ENCODE measurements at regions not wholly inside any gene's neighbourhood (a gene's known extent, or its start where the extent isn't known, plus 50 kb on each side); places are given as distances from the start of the nearest gene placed in this dataset.
"Not testable (repeated sequence)": the region's sequence is repeated elsewhere in the genome, so short reads cannot be mapped to it uniquely, and the experiment has no call there.

DNA sequence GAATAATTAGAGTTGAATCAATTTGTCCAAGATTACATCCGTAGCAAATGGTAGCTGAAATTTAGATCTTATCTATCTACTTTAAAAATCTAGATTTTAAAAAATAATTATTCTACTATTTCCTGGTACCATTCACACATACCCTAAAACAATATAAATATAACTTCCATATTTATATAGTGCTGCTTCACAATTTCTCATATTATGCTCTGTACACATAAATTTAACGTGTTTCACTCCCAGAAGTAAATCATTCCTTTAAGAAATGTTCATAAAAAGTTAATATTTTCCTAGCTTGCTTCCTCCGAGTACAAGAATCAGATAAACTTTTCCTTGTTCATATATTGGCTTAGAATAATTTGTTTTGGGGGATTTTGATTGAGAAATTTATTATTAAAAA is 857.0 kb upstream of the SPRY2 start:
- Histone ChIP-seq H3K4me3 (no peak overlapping the region), H3K27me3 (no peaks in the 10 kb centered on the region), H3K27ac (no peak overlapping the region), H3K9me3 (no peaks in the 10 kb centered on the region), H3K4me1 (no peaks in the 10 kb centered on the region), H3K36me3 (no peaks in the 10 kb centered on the region)
- DNase-seq (ENCODE audit: low spot score), result no peak
- TF ChIP-seq, protein P1, sequence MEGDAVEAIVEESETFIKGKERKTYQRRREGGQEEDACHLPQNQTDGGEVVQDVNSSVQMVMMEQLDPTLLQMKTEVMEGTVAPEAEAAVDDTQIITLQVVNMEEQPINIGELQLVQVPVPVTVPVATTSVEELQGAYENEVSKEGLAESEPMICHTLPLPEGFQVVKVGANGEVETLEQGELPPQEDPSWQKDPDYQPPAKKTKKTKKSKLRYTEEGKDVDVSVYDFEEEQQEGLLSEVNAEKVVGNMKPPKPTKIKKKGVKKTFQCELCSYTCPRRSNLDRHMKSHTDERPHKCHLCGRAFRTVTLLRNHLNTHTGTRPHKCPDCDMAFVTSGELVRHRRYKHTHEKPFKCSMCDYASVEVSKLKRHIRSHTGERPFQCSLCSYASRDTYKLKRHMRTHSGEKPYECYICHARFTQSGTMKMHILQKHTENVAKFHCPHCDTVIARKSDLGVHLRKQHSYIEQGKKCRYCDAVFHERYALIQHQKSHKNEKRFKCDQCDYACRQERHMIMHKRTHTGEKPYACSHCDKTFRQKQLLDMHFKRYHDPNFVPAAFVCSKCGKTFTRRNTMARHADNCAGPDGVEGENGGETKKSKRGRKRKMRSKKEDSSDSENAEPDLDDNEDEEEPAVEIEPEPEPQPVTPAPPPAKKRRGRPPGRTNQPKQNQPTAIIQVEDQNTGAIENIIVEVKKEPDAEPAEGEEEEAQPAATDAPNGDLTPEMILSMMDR (IDR thresholded peaks at IDR 0.05), result no peak

DNA sequence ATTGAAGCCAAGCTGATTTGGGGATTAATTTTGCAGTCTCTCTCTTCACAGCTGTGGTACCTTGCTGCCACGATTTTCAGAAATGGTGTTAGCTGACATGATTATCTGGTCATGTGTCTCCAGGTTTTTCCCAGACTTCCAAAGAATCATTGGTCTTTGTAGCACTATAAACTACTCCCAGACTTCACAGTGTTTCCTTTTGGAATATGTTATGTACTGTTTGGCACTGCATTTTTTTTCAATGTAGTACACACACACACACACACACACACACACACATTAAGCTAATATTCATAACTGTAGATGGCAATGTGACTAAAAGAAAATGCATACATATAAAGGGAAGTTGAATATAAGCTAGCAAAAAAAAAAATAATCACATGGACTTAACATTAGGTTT is 856.6 kb upstream of the SPRY2 start:
- Histone ChIP-seq H3K27me3 (no peaks in the 10 kb centered on the region), H3K4me1 (no peaks in the 10 kb centered on the region), H3K36me3 (no peaks in the 10 kb centered on the region), H3K27ac (no peak overlapping the region), H3K9me3 (no peaks in the 10 kb centered on the region), H3K4me3 (no peak overlapping the region)
- no peak for DNase-seq (ENCODE audit: low spot score)
- TF ChIP-seq, protein P1 (IDR thresholded peaks at IDR 0.05), result no peak

DNA sequence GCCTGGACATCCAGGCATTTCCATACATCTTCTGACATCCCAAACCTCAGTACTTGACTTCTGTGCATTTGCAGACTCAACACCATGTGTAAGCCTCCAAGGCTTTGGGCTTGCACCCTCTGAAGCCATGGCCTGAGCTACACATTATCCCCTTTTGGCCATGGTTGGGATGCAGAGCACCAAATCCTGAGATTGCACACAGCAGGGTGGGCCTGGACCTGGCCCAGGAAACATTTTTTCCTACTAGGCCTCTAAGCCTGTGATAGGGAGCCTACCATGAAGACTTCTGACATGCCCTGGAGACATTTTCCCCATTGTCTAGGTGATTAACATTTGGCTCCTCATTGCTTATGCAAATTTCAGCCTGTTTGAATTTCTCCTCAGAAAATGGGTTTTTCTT is 853.4 kb upstream of the SPRY2 start:
- TF ChIP-seq, protein P1 (IDR thresholded peaks at IDR 0.05), result no peak
- no peaks in the 10 kb centered on the region for H3K27me3 ChIP-seq
- H3K4me1 ChIP-seq, result no peaks in the 10 kb centered on the region
- DNase-seq (ENCODE audit: low spot score), result no peak
- H3K36me3 ChIP-seq, result no peaks in the 10 kb centered on the region
- H3K27ac ChIP-seq, result no peak overlapping the region
- no peak overlapping the region for H3K4me3 ChIP-seq
- H3K9me3 ChIP-seq, result no peaks in the 10 kb centered on the region

DNA sequence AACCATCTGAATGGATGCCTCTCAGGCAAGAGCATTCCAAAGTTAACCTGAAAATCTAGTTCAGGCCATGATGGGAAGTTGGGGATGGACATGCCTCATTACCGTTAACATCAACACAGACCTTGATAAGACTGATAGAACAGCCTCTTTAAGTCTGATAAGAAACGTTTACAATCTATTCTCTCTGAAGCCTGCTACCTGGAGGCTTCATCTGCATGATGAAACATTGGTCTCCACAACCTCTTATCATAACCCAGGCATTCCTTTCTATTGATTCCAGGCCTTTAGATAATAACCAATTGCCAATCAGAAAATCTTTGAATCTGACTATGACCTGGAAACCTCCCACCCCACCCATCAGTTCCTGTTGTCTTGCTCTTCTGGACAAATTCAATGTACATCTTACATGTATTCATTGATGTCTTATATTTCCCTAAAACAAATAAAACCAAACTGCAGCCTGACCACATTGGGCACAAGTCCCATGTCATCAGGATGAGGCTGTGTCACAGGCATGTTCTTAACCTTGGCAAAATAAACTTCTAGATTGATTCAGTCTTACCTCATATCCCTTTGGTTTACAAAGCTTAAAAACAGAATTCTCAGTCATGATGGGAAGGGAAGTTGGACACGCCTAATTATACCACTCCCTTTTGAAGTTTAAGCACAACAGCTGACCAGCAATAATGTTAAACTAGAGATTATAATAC is 843.8 kb upstream of the SPRY2 start:
- no peaks in the 10 kb centered on the region for H3K4me1 ChIP-seq
- TF ChIP-seq, protein P1 (IDR thresholded peaks at IDR 0.05), result no peak
- no peaks in the 10 kb centered on the region for H3K9me3 ChIP-seq
- no peaks in the 10 kb centered on the region for H3K36me3 ChIP-seq
- H3K4me3 ChIP-seq, result no peak overlapping the region
- DNase-seq (ENCODE audit: low spot score), result no peak
- no peaks in the 10 kb centered on the region for H3K27me3 ChIP-seq
- no peak overlapping the region for H3K27ac ChIP-seq

DNA sequence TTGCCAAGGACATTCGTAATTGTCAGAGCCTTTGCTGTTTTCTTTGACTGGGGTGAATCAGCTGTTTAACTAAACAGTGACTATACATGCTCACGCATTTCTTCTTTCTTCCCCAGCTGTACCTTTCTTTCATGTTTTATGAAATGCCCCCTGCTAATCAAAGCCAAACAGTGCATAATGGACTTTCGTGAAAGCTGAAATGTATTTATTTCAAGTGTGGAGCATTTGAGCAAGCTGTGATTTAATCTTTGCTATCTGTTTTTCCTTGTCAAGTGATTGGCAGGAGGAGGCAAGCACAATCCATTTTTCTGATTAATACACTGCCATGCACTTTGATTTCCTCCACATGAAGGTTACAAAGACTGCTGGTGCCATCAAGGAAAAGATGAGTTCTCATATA is 831.7 kb upstream of the SPRY2 start:
- Histone ChIP-seq H3K27ac (no peak overlapping the region), H3K4me3 (no peak overlapping the region), H3K36me3 (no peaks in the 10 kb centered on the region), H3K9me3 (no peaks in the 10 kb centered on the region), H3K4me1 (no peaks in the 10 kb centered on the region), H3K27me3 (no peaks in the 10 kb centered on the region)
- TF ChIP-seq, protein P1 (IDR thresholded peaks at IDR 0.05), result no peak
- no peak for DNase-seq (ENCODE audit: low spot score)

DNA sequence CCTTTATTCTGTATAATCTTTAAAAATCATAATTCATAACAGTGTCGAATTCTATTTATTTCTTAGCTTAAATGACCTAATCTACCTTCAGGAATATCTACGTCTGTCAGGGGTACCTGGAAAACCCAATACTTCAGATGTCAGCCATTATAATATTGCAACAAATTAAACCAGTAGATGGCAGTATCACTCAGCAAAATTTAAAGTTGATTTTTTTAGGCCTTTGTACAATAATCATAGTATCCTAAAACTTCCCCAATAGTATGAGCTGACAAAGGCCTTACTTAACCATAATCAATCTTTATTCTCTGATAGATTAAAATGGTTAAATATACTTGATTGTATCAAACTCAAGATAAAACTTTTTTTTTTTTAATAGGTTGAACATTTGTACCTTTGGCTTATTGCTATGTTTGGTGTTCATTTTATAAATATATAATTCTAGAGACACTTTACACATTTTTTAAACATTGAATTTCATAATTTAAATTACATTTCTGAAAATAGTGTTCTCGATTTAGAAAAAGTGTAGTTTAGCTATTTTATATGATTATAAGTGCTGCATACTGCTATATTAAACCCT is 830.2 kb upstream of the SPRY2 start:
- Histone ChIP-seq H3K27me3 (no peaks in the 10 kb centered on the region), H3K4me1 (no peaks in the 10 kb centered on the region), H3K9me3 (no peaks in the 10 kb centered on the region), H3K36me3 (no peaks in the 10 kb centered on the region), H3K27ac (no peak overlapping the region), H3K4me3 (no peak overlapping the region)
- TF ChIP-seq, protein P1 (IDR thresholded peaks at IDR 0.05), result peak in 1 of 2 donors; percentile 62
- DNase-seq (ENCODE audit: low spot score), result no peak

DNA sequence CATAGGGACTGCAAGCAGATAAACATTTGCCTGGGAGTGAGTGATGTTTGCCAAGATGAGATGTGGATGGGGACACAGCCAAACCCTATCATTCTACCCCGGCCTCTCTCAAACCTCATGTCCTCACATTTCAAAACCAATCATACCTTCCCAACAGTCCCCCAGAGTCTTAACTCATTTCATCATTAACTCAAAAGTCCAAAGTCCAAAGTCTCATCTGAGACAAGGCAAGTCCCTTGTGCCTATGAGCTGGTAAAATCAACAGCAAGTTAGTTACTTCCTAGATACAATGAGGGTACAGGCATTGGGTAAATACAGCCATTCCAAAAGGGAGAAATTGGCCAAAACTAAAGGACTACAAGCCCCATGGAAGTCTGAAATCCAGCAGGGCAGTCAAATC is 822.9 kb upstream of the SPRY2 start:
- H3K36me3 ChIP-seq; H3K4me3 ChIP-seq; H3K27ac ChIP-seq; H3K27me3 ChIP-seq; H3K9me3 ChIP-seq; DNase-seq (ENCODE audit: low spot score); H3K4me1 ChIP-seq: not testable (repeated sequence)
